GM23338 (cell line): ENCODE measurements at regions not wholly inside any gene's neighbourhood (a gene's known extent, or its start where the extent isn't known, plus 50 kb on each side); places are given as distances from the start of the nearest gene placed in this dataset.

Source experiments
- ATAC-seq: fragments of 200-7000 bp; cut with Tn5 transposase; 3 replicates; pipeline ENCODE4 v1.9.1; 2020
- DNase-seq: peaks from one replicate; pipeline ENCODE4 v3.0.0-alpha.2; 2015; ENCODE audit warnings: low spot score
- H2AFZ ChIP-seq: fragments of 200-600 bp; sonication (generic); 2 replicates; pipeline ENCODE4 v1.8.0; 2016; ENCODE audit warnings: antibody characterized with exemption, mild to moderate bottlenecking, moderate library complexity
- H3F3A ChIP-seq: fragments of 200-600 bp; sonication (generic); replicated peaks from 2 replicates; pipeline ENCODE4 v1.8.0; 2017; ENCODE audit warnings: antibody characterized with exemption, mixed run types, low read depth
- H3K27ac ChIP-seq: fragments of 200-600 bp; sonication (generic); 2 replicates; pipeline ENCODE4 v1.6.1; 2016; ENCODE audit warnings: low read depth
- H3K27me3 ChIP-seq: fragments of 200-600 bp; sonication (generic); 2 replicates; pipeline ENCODE4 v1.8.0; 2016; ENCODE audit warnings: mild to moderate bottlenecking, mixed run types, moderate library complexity; ENCODE audit not compliant: insufficient read depth
- H3K36me3 ChIP-seq: fragments of 200-600 bp; sonication (generic); 2 replicates; pipeline ENCODE4 v1.8.0; 2016; ENCODE audit warnings: mild to moderate bottlenecking; ENCODE audit not compliant: insufficient read depth
- H3K4me1 ChIP-seq: fragments of 200-600 bp; sonication (generic); 2 replicates; pipeline ENCODE4 v1.8.0; 2016; ENCODE audit warnings: mild to moderate bottlenecking, moderate library complexity; ENCODE audit not compliant: insufficient read depth
- H3K4me2 ChIP-seq: fragments of 200-600 bp; sonication (generic); 2 replicates; pipeline ENCODE4 v1.7.1; 2017; ENCODE audit warnings: mixed run types
- H3K4me3 ChIP-seq: fragments of 200-600 bp; sonication (generic); 2 replicates; pipeline ENCODE4 v1.6.1; 2016; ENCODE audit warnings: mixed run types
- H3K79me2 ChIP-seq: fragments of 200-600 bp; sonication (generic); replicated peaks from 2 replicates; pipeline ENCODE4 v1.8.0; 2017; ENCODE audit warnings: mild to moderate bottlenecking; ENCODE audit not compliant: insufficient read depth
- H3K9me2 ChIP-seq: fragments of 200-600 bp; sonication (generic); 2 replicates; pipeline ENCODE4 v1.8.0; 2017; ENCODE audit not compliant: insufficient read depth
- H4K20me1 ChIP-seq: fragments of 200-600 bp; sonication (generic); replicated peaks from 2 replicates; pipeline ENCODE4 v1.8.0; 2017; ENCODE audit warnings: mild to moderate bottlenecking; ENCODE audit not compliant: insufficient read depth
- H3K27ac Mint-ChIP-seq: 2 replicates; pipeline ENCODE4 v1.8.0; 2020; ENCODE audit warnings: inconsistent platforms, mild to moderate bottlenecking, moderate library complexity, mixed read lengths
- H3K27me3 Mint-ChIP-seq: 3 replicates; pipeline ENCODE4 v1.8.0; 2022; ENCODE audit warnings: low read depth, mild to moderate bottlenecking, moderate library complexity, mixed read lengths, inconsistent platforms; ENCODE audit not compliant: insufficient read depth, poor library complexity
- H3K36me3 Mint-ChIP-seq: 3 replicates; pipeline ENCODE4 v1.8.0; 2021; ENCODE audit warnings: low read depth, mild to moderate bottlenecking, inconsistent platforms, moderate library complexity, mixed read lengths
- H3K4me1 Mint-ChIP-seq: 3 replicates; pipeline ENCODE4 v1.8.0; 2020; ENCODE audit warnings: mild to moderate bottlenecking, inconsistent platforms, mixed read lengths
- H3K4me3 Mint-ChIP-seq: 3 replicates; pipeline ENCODE4 v1.8.0; 2021; ENCODE audit warnings: moderate library complexity, mild to moderate bottlenecking, inconsistent platforms, mixed read lengths
- H3K9me3 Mint-ChIP-seq: 3 replicates; pipeline ENCODE4 v1.8.0; 2020; ENCODE audit warnings: moderate library complexity, mild to moderate bottlenecking, inconsistent platforms, mixed read lengths
- CREB1 ChIP-seq: fragments of 250-450 bp; sonication (Bioruptor Pico); IDR thresholded peaks from 2 replicates; pipeline ENCODE4 v1.5.0; 2020; ENCODE audit warnings: low read depth, mild to moderate bottlenecking, moderate library complexity
- EZH2 ChIP-seq: fragments of 200-600 bp; sonication (generic); IDR thresholded peaks from one replicate; pipeline ENCODE4 v1.8.0; 2017; ENCODE audit warnings: antibody characterized with exemption, mild to moderate bottlenecking, low read depth; ENCODE audit not compliant: unreplicated experiment
- EZH2phosphoT487 ChIP-seq: fragments of 200-600 bp; sonication (generic); IDR thresholded peaks from one replicate; pipeline ENCODE4 v1.8.1; 2018; ENCODE audit warnings: antibody characterized with exemption; ENCODE audit not compliant: unreplicated experiment
- JUNB ChIP-seq: IDR thresholded peaks from one replicate; pipeline ENCODE4 v1.6.1; 2016; ENCODE audit warnings: antibody characterized with exemption; ENCODE audit not compliant: unreplicated experiment
- NANOG ChIP-seq: IDR thresholded peaks from 2 replicates; pipeline ENCODE4 v1.6.1; 2016; ENCODE audit warnings: antibody characterized with exemption, borderline replicate concordance
- POLR2AphosphoS5 ChIP-seq: IDR thresholded peaks from 2 replicates; pipeline ENCODE4 v1.6.1; 2016; ENCODE audit warnings: antibody characterized with exemption, low read depth
- ZNF114 ChIP-seq: fragments of 250-450 bp; sonication (Bioruptor Pico); IDR thresholded peaks from 2 replicates; pipeline ENCODE4 v1.5.0; 2020; ENCODE audit warnings: mild to moderate bottlenecking, moderate library complexity
- TF ChIP-seq, protein P1 (sequence below), 2 experiments: fragments of 200-600 bp in 1 of 2; sonication (generic) in 1 of 2; conservative IDR thresholded peaks; 2 replicates each; pipeline versions ENCODE4 v1.5.1 to v1.6.1; 2016 to 2017; ENCODE audit warnings: antibody characterized with exemption in 2 of 2, low read depth in 2 of 2, mild to moderate bottlenecking in 2 of 2, moderate library complexity in 1 of 2
- TF ChIP-seq, protein P2 (sequence below): IDR thresholded peaks from one replicate; pipeline ENCODE4 v1.6.1; 2018; ENCODE audit warnings: antibody characterized with exemption; ENCODE audit not compliant: unreplicated experiment
- TF ChIP-seq, protein P3 (sequence below): IDR thresholded peaks from 2 replicates; pipeline ENCODE4 v1.6.1; 2016; ENCODE audit warnings: antibody characterized with exemption

DNA sequence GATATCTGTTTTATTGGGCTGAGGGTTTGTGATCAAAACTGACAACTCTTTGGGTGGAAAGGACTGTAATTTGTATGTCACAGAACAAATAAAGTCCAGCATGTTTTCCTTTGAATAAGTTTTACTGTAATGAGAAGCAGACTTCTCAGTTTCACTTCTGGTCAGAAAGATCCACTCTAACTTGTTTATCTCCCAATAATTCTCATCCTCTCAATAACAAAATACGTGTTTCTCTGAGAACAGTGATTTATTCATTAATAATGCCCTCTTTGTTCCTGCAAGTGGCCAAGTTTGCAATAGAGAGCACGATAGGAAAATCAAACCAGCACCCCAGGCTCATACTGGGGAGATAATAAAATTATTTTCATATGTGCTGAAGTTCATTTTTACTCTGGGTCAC is 190.6 kb downstream of the CNTN3 start:
- Histone ChIP-seq H3K27ac (no peak overlapping the region), H3F3A (no peaks in the 10 kb centered on the region), H4K20me1 (no peaks in the 10 kb centered on the region), H2AFZ (no peak overlapping the region), H3K4me1 (no peaks in the 10 kb centered on the region), H3K27me3 (no peaks in the 10 kb centered on the region), H3K9me2 (no peaks in the 10 kb centered on the region), H3K36me3 (no peaks in the 10 kb centered on the region), H3K4me3 (no peak overlapping the region), H3K4me2 (no peak overlapping the region), H3K79me2 (no peaks in the 10 kb centered on the region)
- H3K27ac Mint-ChIP-seq: no peak overlapping the region
- no peaks in the 10 kb centered on the region for H3K27me3 Mint-ChIP-seq
- no peak for ATAC-seq
- H3K4me1 Mint-ChIP-seq: no peaks in the 10 kb centered on the region
- TF ChIP-seq POLR2AphosphoS5 (no peak), NANOG (no peak), JUNB (no peak)
- DNase-seq: no peak
- no peak overlapping the region for H3K4me3 Mint-ChIP-seq
- no peaks in the 10 kb centered on the region for H3K36me3 Mint-ChIP-seq
- H3K9me3 Mint-ChIP-seq: no peaks in the 10 kb centered on the region

DNA sequence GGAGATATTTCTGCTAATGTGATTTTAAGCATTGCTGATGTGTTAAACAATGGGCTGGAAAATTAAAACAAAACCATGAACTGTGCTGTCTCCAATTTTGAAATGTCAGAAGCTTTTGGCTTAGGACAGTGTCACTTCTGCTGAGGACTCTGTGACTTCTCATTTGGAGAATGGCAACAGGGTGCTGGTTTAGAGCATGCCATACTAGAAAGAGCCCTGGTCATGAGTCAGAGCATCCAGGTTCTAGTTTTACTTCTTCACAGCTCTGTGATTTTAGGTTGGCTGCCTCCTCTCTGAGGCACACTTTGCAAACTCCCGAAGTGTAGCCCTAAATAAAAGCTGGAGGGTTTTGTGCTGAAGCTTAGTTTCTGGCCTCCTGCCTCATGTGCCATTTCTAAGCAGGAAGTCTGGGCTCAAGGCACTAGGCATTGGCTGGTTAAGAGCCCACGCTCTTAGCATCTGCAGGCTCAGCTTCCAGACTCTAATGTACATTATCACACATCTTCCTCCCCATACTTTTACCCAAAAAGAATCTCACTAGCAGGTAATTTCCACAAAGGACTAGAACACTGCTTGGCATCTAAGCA is 193.8 kb downstream of the CNTN3 start:
- DNase-seq (no peak), ATAC-seq (no peak)
- no peaks in the 10 kb centered on the region for H3K9me3 Mint-ChIP-seq
- H3K4me3 Mint-ChIP-seq: no peak overlapping the region
- H3K4me3 ChIP-seq: no peak overlapping the region
- H3K36me3 Mint-ChIP-seq: no peaks in the 10 kb centered on the region
- no peak overlapping the region for H3K27ac ChIP-seq
- no peak overlapping the region for H3K4me2 ChIP-seq
- H3K27ac Mint-ChIP-seq: no peak overlapping the region
- no peaks in the 10 kb centered on the region for H3F3A ChIP-seq
- no peaks in the 10 kb centered on the region for H4K20me1 ChIP-seq
- H3K36me3 ChIP-seq: no peaks in the 10 kb centered on the region
- peaks cover 3% of the 10 kb centered on the region; the same call in 2 of the 3 replicates for H3K4me1 Mint-ChIP-seq
- peaks cover 6% of the 10 kb centered on the region for H3K4me1 ChIP-seq
- H3K27me3 Mint-ChIP-seq: no peaks in the 10 kb centered on the region
- H2AFZ ChIP-seq: 0 out of 2 replicates have a peak overlapping the region, but pooled peaks have one; percentile 52
- H3K79me2 ChIP-seq: no peaks in the 10 kb centered on the region
- no peaks in the 10 kb centered on the region for H3K27me3 ChIP-seq
- no peaks in the 10 kb centered on the region; the same call in 1 of the 2 replicates for H3K9me2 ChIP-seq
- TF ChIP-seq, protein P1, sequence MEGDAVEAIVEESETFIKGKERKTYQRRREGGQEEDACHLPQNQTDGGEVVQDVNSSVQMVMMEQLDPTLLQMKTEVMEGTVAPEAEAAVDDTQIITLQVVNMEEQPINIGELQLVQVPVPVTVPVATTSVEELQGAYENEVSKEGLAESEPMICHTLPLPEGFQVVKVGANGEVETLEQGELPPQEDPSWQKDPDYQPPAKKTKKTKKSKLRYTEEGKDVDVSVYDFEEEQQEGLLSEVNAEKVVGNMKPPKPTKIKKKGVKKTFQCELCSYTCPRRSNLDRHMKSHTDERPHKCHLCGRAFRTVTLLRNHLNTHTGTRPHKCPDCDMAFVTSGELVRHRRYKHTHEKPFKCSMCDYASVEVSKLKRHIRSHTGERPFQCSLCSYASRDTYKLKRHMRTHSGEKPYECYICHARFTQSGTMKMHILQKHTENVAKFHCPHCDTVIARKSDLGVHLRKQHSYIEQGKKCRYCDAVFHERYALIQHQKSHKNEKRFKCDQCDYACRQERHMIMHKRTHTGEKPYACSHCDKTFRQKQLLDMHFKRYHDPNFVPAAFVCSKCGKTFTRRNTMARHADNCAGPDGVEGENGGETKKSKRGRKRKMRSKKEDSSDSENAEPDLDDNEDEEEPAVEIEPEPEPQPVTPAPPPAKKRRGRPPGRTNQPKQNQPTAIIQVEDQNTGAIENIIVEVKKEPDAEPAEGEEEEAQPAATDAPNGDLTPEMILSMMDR (conservative IDR thresholded peaks at IDR 0.05; ENCODE audit: low read depth in 2 of 2): no peak
- TF ChIP-seq POLR2AphosphoS5: no peak
- TF ChIP-seq EZH2phosphoT487: no peak
- TF ChIP-seq CREB1 (CRISPR knock-in tag): no peak
- no peak for TF ChIP-seq ZNF114
- TF ChIP-seq NANOG: no peak
- TF ChIP-seq JUNB: no peak
- TF ChIP-seq, protein P2, sequence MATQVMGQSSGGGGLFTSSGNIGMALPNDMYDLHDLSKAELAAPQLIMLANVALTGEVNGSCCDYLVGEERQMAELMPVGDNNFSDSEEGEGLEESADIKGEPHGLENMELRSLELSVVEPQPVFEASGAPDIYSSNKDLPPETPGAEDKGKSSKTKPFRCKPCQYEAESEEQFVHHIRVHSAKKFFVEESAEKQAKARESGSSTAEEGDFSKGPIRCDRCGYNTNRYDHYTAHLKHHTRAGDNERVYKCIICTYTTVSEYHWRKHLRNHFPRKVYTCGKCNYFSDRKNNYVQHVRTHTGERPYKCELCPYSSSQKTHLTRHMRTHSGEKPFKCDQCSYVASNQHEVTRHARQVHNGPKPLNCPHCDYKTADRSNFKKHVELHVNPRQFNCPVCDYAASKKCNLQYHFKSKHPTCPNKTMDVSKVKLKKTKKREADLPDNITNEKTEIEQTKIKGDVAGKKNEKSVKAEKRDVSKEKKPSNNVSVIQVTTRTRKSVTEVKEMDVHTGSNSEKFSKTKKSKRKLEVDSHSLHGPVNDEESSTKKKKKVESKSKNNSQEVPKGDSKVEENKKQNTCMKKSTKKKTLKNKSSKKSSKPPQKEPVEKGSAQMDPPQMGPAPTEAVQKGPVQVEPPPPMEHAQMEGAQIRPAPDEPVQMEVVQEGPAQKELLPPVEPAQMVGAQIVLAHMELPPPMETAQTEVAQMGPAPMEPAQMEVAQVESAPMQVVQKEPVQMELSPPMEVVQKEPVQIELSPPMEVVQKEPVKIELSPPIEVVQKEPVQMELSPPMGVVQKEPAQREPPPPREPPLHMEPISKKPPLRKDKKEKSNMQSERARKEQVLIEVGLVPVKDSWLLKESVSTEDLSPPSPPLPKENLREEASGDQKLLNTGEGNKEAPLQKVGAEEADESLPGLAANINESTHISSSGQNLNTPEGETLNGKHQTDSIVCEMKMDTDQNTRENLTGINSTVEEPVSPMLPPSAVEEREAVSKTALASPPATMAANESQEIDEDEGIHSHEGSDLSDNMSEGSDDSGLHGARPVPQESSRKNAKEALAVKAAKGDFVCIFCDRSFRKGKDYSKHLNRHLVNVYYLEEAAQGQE: no peak
- TF ChIP-seq, protein P3, sequence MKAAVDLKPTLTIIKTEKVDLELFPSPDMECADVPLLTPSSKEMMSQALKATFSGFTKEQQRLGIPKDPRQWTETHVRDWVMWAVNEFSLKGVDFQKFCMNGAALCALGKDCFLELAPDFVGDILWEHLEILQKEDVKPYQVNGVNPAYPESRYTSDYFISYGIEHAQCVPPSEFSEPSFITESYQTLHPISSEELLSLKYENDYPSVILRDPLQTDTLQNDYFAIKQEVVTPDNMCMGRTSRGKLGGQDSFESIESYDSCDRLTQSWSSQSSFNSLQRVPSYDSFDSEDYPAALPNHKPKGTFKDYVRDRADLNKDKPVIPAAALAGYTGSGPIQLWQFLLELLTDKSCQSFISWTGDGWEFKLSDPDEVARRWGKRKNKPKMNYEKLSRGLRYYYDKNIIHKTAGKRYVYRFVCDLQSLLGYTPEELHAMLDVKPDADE: no peak
- TF ChIP-seq EZH2: no peak
